GM12878 (cell line): ENCODE measurements at regions not wholly inside any gene's neighbourhood (a gene's known extent, or its start where the extent isn't known, plus 50 kb on each side); places are given as distances from the start of the nearest gene placed in this dataset.

Experiments used
- ATAC-seq: fragments of 200-7000 bp; cut with Tn5 transposase; 3 replicates; pipeline ENCODE4 v1.9.1; 2020; ENCODE audit warnings: mild to moderate bottlenecking, moderate library complexity
- BruUV-seq: library from RNA; stranded (reverse); fragments of 400-500 nt; replicated peaks from 2 replicates; lab custom pipeline; 2021; lab: Mats Ljungman, UMichigan
- CTCF ChIA-PET: fragments of 300-600 bp; sonication (Branson Sonifier 250); formaldehyde crosslinking; extraction: SDS; loops from one replicate; lab custom pipeline; 2021; ENCODE audit warnings: inconsistent platforms; lab: Yijun Ruan, JAX
- POLR2A ChIA-PET: fragments of 350-600 bp; formaldehyde crosslinking; extraction: SDS; loops from one replicate; lab custom pipeline; 2021; ENCODE audit warnings: inconsistent platforms; lab: Charles Lee
- RAD21 ChIA-PET: fragments of 300-600 bp; sonication (Branson Sonifier 250); formaldehyde crosslinking; loops from one replicate; lab custom pipeline; 2023; ENCODE audit warnings: antibody characterized with exemption; ENCODE audit not compliant: unreplicated experiment; lab: Charles Lee
- SMC1A ChIA-PET: fragments of 300-600 bp; sonication (Branson Sonifier 250); formaldehyde crosslinking; loops from one replicate; lab custom pipeline; 2023; ENCODE audit not compliant: unreplicated experiment, uncharacterized antibody; lab: Charles Lee
- DNase-seq: peaks from one replicate; pipeline ENCODE4 v3.0.0-alpha.2; 2011; ENCODE audit warnings: low read depth, low spot score
- FAIRE-seq: peaks from 3 replicates; lab custom pipeline; 2011; peaks lifted over from hg19 to GRCh38; lab: Jason Lieb, UNC
- H2AFZ ChIP-seq: 2 replicates; pipeline ENCODE4 v1.6.0; 2011; ENCODE audit warnings: low read depth, low read length, control low read depth; ENCODE audit not compliant: control insufficient read depth
- H3K27ac ChIP-seq: 2 replicates; pipeline ENCODE4 v1.5.1; 2011; ENCODE audit warnings: control low read depth; ENCODE audit not compliant: control insufficient read depth, insufficient read depth
- H3K27me3 ChIP-seq, 2 experiments: replicated peaks in 1 of 2; 2 replicates each; pipeline versions ENCODE4 v1.6.0 to v1.6.1; 2011; ENCODE audit warnings: low read length in 1 of 2; ENCODE audit not compliant: control insufficient read depth in 2 of 2, insufficient read depth in 2 of 2
- H3K36me3 ChIP-seq, 2 experiments: 2 replicates each; pipeline ENCODE4 v1.5.1; 2011; ENCODE audit warnings: low read length in 1 of 2; ENCODE audit not compliant: control insufficient read depth in 2 of 2, insufficient read depth in 2 of 2
- H3K4me1 ChIP-seq: 2 replicates; pipeline ENCODE4 v1.6.1; 2011; ENCODE audit warnings: mild to moderate bottlenecking, low read length, moderate library complexity, mixed read lengths; ENCODE audit not compliant: control insufficient read depth, insufficient read depth
- H3K4me2 ChIP-seq: 2 replicates; pipeline ENCODE4 v1.6.0; 2011; ENCODE audit warnings: control low read depth; ENCODE audit not compliant: control insufficient read depth, insufficient read depth
- H3K4me3 ChIP-seq: fragments of 200-600 bp; sonication (generic); 2 replicates; pipeline ENCODE4 v1.5.1; 2016
- H3K79me2 ChIP-seq: 2 replicates; pipeline ENCODE4 v1.6.0; 2011; ENCODE audit warnings: low read length; ENCODE audit not compliant: control insufficient read depth, insufficient read depth
- H3K9ac ChIP-seq: 2 replicates; pipeline ENCODE4 v1.8.0; 2011; ENCODE audit warnings: low read length, control low read depth, mixed read lengths; ENCODE audit not compliant: control insufficient read depth, insufficient read depth
- H3K9me3 ChIP-seq: replicated peaks from 3 replicates; pipeline ENCODE4 v1.5.1; 2011; ENCODE audit warnings: mild to moderate bottlenecking, low read length; ENCODE audit not compliant: control insufficient read depth, insufficient read depth
- H4K20me1 ChIP-seq: 2 replicates; pipeline ENCODE4 v1.6.0; 2011; ENCODE audit not compliant: control insufficient read depth, insufficient read depth
- CTCF ChIP-seq, 3 experiments: IDR thresholded peaks in 2 of 3; conservative IDR thresholded peaks in 1 of 3; 2 replicates each; pipeline ENCODE4 v1.5.1; 2011; ENCODE audit warnings: low read depth in 3 of 3, low read length in 3 of 3, mild to moderate bottlenecking in 3 of 3, control low read depth in 2 of 3, moderate library complexity in 2 of 3, inconsistent platforms in 1 of 3, mixed read lengths in 1 of 3; ENCODE audit not compliant: control insufficient read depth in 2 of 3, insufficient read depth in 1 of 3; ENCODE audit errors: extremely low read depth in 1 of 3
- IKZF2 ChIP-seq, 2 experiments: fragments of 450-650 bp; IDR thresholded peaks; 2 replicates each; pipeline ENCODE4 v1.6.1; 2017; ENCODE audit warnings: mild to moderate bottlenecking in 2 of 2, moderate library complexity in 2 of 2
- MAX ChIP-seq: IDR thresholded peaks from 2 replicates; pipeline ENCODE4 v1.6.1; 2012; ENCODE audit warnings: low read depth, low read length, improper control_type of control experiment
- RAD21 ChIP-seq: IDR thresholded peaks from 2 replicates; pipeline ENCODE4 v1.6.1; 2011; ENCODE audit warnings: mild to moderate bottlenecking, low read depth, low read length, moderate library complexity; ENCODE audit not compliant: insufficient read depth
- RBBP5 ChIP-seq: fragments of 200-600 bp; sonication (generic); conservative IDR thresholded peaks from 2 replicates; pipeline ENCODE4 v1.6.1; 2016
- SMC3 ChIP-seq: IDR thresholded peaks from 2 replicates; pipeline ENCODE4 v1.6.1; 2011; ENCODE audit warnings: low read length, improper control_type of control experiment, borderline replicate concordance
- WGBS: methylation state at CpG from one replicate; pipeline ENCODE4 v1.1.6; 2016; ENCODE audit warnings: low lambda C conversion rate; ENCODE audit not compliant: insufficient replicate concordance, insufficient coverage; ENCODE audit errors: missing lambda C conversion rate; 5-methylcytosine and 5-hydroxymethylcytosine counted together
- in situ Hi-C: fragments of 300-500 bp; cut with MboI; formaldehyde crosslinking; loops from 9 replicates; pipeline ENCODE4 v1.14.3; 2018; ENCODE audit warnings: mixed read lengths
- intact Hi-C: fragments of 100-400 bp; cut with micrococcal nuclease; formaldehyde crosslinking; loops from one replicate; pipeline ENCODE4 v1.14.2; 2022; ENCODE audit not compliant: unreplicated experiment

GRCh38 chr6:119974430-119975159 is 625.0 kb upstream of the MAN1A1 start:
- ChIA-PET RAD21 (interaction anchor here (1.0 kb wide), 1 partner anchor 623 kb away, joined by 3 read pairs; no protein-coding TSS in a partner anchor), POLR2A (no interaction called here), SMC1A (no interaction called here), CTCF (interaction anchor here (0.6 kb wide), 1 partner anchor 118 kb away, joined by 3 read pairs; no protein-coding TSS in a partner anchor)
- no peaks in the 10 kb centered on the region for H3K4me1 ChIP-seq
- no peak overlapping the region for H3K27ac ChIP-seq
- H3K79me2 ChIP-seq, result no peaks in the 10 kb centered on the region
- no peaks in the 10 kb centered on the region for H4K20me1 ChIP-seq
- 57% methylated on average over 6 of the region's 6 CpGs for WGBS
- H3K4me3 ChIP-seq, result no peak overlapping the region
- H3K9ac ChIP-seq, result no peak overlapping the region
- FAIRE-seq (no peak), DNase-seq (no peak), ATAC-seq (no peak)
- no TSS peak for BruUV-seq
- TF ChIP-seq MAX, result no peak
- intact Hi-C loops, result loop anchor here (5.0 kb wide), 1 partner anchor 622 kb away; no protein-coding TSS in a partner anchor
- H2AFZ ChIP-seq, result no peak overlapping the region
- H3K27me3 ChIP-seq, result no peaks in the 10 kb centered on the region
- H3K36me3 ChIP-seq, result no peaks in the 10 kb centered on the region
- no peak overlapping the region for H3K4me2 ChIP-seq
- in situ Hi-C loops, result loop anchor here (10.0 kb wide), 2 partner anchors 630 to 820 kb away; partner anchors contain the start of gene MAN1A1
- H3K9me3 ChIP-seq, result no peaks in the 10 kb centered on the region

GRCh38 chr6:119966484-119966883 is 616.9 kb upstream of the MAN1A1 start:
- Histone ChIP-seq H2AFZ (no peak overlapping the region), H4K20me1 (no peaks in the 10 kb centered on the region), H3K4me2 (no peak overlapping the region), H3K9ac (no peak overlapping the region), H3K9me3 (no peaks in the 10 kb centered on the region), H3K27me3 (no peaks in the 10 kb centered on the region), H3K79me2 (no peaks in the 10 kb centered on the region), H3K4me3 (no peak overlapping the region), H3K36me3 (no peaks in the 10 kb centered on the region), H3K4me1 (no peaks in the 10 kb centered on the region), H3K27ac (no peak overlapping the region)
- ChIA-PET SMC1A (interaction anchor here (1.0 to 2.1 kb wide), 2 partner anchors 615 to 819 kb away, joined by 4 to 9 read pairs; no protein-coding TSS in a partner anchor), CTCF (interaction anchor here (0.6 to 1.9 kb wide), 7 partner anchors 9 to 634 kb away, joined by 3 to 7 read pairs (median 4); no protein-coding TSS in a partner anchor), POLR2A (no interaction called here), RAD21 (no interaction called here)
- 21% methylated on average over 8 of the region's 8 CpGs for WGBS
- DNase-seq (no peak), ATAC-seq (peak; percentile 95), FAIRE-seq (no peak)
- TF ChIP-seq RAD21 (peak; percentile 59), CTCF (IDR thresholded peaks at IDR 0.05 in 2 of 3, conservative IDR thresholded peaks at IDR 0.05 in 1 of 3; ENCODE audit: control insufficient read depth in 2 of 3, extremely low read depth in 1 of 3, insufficient read depth in 1 of 3, low read depth in 3 of 3, low read length in 3 of 3) (peak; percentile 40 to 56 (median 54)), IKZF2 (IDR thresholded peaks at IDR 0.05) (no peak), SMC3 (peak; percentile 43), RBBP5 (no peak)
- no TSS peak for BruUV-seq
- in situ Hi-C loops, result no loop called here
- intact Hi-C loops, result no loop called here
